Fibroblast of skin of abdomen (primary cell): ENCODE measurements at regions not wholly inside any gene's neighbourhood (a gene's known extent, or its start where the extent isn't known, plus 50 kb on each side); places are given as distances from the start of the nearest gene placed in this dataset.
"Not testable (repeated sequence)": the region's sequence is repeated elsewhere in the genome, so short reads cannot be mapped to it uniquely, and the experiment has no call there.

Experiments
- DNase-seq: peaks from one replicate; pipeline ENCODE4 v3.0.0-alpha.2; 2013

DNA sequence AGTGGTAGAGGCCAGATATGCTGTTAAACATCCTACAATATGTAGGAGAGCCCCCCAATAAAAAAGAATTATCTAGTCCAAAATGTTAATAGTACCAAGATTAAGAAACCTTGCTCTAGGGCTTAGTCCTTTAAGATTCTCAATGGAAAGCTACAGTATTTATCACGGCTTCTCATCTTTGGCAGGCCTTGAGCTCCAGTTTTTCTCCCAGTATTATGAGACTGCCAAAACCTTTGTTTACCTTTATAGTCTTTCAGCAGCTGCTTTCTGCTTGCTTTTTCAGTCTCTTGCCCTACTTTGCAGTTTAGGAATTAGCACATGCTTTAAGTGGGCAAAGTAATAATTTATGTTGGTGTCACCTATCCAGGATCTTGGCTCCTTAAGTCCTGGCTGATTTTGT is 59.7 kb downstream of the NHLRC1 start:
- no peak for DNase-seq

DNA sequence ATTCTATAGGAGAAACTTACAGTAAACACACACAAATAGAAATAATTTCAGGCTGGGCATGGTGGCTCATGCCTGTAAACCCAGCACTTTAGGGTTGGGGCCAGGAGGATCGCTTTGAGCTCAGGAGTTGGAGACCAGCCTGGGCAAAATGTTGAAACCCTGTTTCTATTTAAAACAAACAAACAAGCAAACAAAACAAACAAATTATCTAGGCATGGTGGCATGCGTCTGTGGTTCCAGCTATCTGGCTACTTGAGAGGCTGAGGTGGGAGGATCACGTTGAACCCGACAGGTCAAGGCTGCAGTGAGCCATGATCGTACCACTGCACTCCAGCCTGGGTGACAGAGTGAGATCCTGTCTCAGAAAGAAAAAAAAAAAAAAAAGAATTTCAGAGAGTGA is 64.0 kb downstream of the NHLRC1 start:
- DNase-seq, result no peak

GRCh38 chr6:18055714-18056382 is 66.6 kb downstream of the NHLRC1 start:
- no peak for DNase-seq

DNA sequence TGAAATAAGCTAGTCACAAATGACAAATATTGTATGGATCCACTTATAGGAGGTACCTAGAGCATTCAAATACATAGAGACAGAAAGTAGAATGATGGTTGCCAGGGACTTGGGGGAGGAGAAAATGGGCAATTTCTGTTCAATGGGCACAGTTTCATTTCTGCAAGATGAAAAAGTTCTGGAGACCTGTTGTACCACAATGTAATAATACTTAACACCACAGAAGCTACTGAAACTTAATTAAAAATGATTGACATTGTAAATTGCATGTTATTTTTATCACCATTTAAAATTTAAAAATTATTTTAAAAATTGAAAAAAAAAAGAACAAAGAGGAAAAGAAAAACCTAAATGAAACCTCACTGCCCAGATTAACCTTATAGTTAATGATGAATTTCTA is 67.4 kb downstream of the NHLRC1 start:
- no peak for DNase-seq

- DNase-seq, result no peak
These were observed 66.4 kb upstream of the KIF13A start for GRCh38 chr6:18053555-18054445.

- DNase-seq, result peak; percentile 10
These were observed 65.6 kb upstream of the KIF13A start for GRCh38 chr6:18053078-18053477.

GRCh38 chr6:18049646-18050045 is 62.2 kb upstream of the KIF13A start:
- DNase-seq, result no peak

DNA sequence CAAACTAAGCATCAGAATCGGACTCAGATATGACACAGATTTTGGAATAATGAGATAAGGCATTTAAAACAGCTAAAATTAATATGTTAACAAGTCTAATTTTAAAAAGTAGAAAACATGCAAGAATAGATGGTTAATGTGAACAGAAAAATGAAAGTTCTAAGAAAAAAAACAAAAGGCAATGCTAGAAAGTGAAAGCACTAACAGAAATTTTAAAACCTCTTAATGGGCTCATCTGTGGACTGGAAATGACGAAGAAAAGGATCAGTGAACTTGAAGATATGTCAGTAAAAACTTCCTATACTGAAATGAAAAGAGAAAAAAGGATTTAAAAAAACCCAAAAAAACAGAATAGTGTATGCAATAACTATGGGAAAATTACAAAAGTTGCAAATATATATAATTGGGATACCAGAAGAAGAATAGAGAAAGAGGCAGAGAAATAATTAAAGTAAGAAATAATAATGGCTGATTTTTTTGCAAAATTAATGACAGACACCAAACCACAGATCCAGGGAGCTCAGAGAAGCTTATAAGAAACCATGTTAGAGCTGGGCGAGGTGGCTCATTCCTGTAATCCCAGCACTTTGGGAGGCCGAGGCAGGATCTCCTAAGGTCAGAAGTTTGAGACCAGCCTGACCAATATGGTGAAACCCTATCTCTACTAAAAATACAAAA is 61.7 kb upstream of the KIF13A start:
- no peak for DNase-seq

GRCh38 chr6:18047406-18047805 is 60.0 kb upstream of the KIF13A start:
- peak; percentile 64 for DNase-seq

GRCh38 chr6:18045507-18045906 is 58.1 kb upstream of the KIF13A start:
- no peak for DNase-seq

DNA sequence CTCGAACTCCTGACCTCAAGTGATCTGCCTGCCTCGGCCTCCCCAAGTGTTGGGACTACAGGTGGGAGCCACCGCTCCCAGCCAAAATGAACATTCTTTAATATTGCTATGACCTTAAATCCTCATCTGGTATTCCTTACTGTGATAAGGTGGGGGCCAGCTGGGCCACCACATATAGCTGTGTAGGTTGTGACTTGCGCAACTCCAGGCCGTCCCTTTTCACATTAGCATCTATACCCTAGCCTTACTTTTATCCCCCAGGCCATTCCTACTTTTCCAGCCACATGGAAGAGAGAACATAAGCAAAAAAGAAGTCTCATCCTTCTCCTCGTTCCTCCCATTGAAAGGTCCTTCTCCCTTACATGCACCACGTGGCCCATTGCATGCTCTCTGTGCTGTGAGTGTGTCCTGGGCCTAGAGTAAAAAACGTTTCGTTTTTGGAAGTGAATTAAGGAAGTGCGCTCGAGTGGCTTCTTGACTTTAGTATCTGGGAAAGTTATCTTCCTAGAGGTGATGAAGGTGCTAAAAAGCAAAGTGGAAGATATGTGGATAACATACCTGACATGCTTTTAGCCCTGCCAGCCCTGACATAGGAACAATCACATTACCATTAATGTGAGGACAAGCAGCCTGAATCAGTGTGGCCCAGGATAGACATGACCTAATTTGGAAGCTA is 56.8 kb upstream of the KIF13A start:
- DNase-seq, result no peak

DNA sequence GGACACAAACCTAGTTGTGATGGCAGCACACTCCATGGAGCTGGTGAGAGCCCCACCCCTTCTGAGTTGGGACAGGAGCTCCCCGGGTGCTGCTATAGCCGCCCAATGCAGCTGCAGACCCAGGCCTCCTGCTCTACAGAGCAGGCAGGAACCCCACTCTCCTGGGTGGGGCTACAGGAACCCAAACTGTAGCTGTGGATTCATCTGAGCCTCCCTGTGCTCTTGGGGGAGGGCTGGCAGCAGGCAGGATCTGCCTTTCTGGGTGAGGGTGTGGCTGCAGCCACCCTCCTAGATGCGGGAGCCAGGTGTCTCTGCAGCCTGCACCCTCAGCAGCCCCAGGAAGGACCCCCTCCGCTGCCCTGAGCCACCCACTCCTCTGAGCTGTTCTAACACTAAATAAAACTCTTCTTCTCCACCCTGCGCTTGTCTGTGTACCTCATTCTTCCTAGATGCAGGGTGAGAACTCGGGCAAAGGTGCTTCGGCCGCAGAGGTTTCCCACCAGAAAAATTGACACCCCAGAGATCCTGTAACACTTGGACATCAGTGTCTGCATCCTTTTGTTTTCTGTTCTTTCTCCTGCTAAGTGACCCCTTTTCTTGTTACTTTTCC is 55.2 kb upstream of the KIF13A start:
- no peak for DNase-seq

DNA sequence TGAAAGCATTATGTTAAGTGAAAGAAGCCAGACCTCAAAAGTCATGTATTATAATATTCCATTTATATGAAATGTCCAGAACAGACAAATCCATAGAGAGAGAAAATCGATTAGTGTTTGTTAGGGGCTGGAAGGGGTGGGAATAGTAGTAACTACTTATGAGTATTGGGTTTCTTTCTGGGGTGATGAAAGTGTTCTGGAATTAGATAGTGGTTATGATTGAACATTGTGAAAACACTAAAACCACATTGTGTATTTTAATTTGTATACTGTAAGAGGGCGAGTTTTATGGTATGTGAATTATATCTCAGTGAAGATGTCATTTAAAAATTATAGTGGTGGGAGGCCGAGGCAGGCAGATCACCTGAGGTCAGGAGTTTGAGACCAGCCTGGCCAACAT is 52.0 kb upstream of the KIF13A start:
- DNase-seq, result no peak

DNA sequence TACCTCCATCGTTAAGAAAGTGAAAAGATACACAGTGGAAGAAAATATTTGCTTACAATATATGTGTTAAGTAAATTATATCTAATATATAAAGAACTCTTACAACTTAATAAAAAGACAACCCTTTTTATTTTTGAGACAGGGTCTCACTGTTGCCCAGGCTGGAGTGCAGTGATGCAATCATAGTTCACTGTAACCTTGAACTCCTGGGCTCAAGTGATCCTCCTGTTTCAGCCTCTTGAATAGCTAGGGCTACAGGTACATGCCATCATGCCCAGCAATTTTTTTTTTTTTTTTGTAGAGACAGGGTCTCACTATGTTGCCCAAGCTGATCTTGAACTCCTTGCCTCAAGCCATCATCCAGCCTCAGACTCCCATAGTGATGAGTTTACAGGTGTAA is 50.8 kb upstream of the KIF13A start:
- not testable (repeated sequence) for DNase-seq
